ENCODE measurements at regions not wholly inside any gene's neighbourhood (a gene's known extent, or its start where the extent isn't known, plus 50 kb on each side); places are given as distances from the start of the nearest gene placed in this dataset.

DNA sequence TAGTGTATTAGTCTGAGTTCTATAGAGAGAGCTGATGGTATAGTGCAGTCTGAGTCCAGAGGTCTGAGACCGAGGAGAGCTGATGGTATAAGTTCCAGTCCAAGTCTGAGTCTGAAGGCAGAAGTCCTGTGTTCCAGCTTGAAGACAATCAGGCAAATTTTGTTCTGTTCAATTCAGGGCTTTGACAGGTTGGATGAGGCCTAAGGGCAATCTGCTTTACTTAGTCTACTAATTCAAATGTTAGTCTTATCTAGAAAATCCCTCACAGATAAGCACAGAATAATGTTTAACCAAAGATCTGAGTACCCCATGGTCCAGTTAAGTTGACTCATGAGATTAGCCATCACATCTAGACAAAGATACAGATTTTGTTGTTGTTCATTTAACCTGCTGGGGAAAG is 303.0 kb upstream of the KLF4 start:
- TF ChIP-seq, protein P1, sequence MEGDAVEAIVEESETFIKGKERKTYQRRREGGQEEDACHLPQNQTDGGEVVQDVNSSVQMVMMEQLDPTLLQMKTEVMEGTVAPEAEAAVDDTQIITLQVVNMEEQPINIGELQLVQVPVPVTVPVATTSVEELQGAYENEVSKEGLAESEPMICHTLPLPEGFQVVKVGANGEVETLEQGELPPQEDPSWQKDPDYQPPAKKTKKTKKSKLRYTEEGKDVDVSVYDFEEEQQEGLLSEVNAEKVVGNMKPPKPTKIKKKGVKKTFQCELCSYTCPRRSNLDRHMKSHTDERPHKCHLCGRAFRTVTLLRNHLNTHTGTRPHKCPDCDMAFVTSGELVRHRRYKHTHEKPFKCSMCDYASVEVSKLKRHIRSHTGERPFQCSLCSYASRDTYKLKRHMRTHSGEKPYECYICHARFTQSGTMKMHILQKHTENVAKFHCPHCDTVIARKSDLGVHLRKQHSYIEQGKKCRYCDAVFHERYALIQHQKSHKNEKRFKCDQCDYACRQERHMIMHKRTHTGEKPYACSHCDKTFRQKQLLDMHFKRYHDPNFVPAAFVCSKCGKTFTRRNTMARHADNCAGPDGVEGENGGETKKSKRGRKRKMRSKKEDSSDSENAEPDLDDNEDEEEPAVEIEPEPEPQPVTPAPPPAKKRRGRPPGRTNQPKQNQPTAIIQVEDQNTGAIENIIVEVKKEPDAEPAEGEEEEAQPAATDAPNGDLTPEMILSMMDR (conservative IDR thresholded peaks at IDR 0.05 in 1 of 2, IDR thresholded peaks at IDR 0.05 in 1 of 2; ENCODE audit: extremely low read depth in 1 of 2, insufficient read depth in 1 of 2, low read depth in 1 of 2, low read length in 2 of 2): no peak
- no peak for TF ChIP-seq EZH2 (IDR thresholded peaks at IDR 0.05; ENCODE audit: borderline replicate concordance, low read length)
